Esophagus muscularis mucosa (tissue), 4 donors: ENCODE measurements at regions not wholly inside any gene's neighbourhood (a gene's known extent, or its start where the extent isn't known, plus 50 kb on each side); places are given as distances from the start of the nearest gene placed in this dataset.

ENCODE experiments used
- EP300 ChIP-seq: sonication (generic); formaldehyde crosslinking; IDR thresholded peaks from one replicate; pipeline ENCODE4 v1.6.1; 2017; ENCODE audit warnings: antibody characterized with exemption
- POLR2A ChIP-seq: fragments of 450-650 bp; IDR thresholded peaks from one replicate; pipeline ENCODE4 v1.6.1; 2017; ENCODE audit warnings: antibody characterized with exemption, moderate library complexity, mild to moderate bottlenecking, low read depth
- POLR2AphosphoS5 ChIP-seq, 2 donors: sonication (generic); formaldehyde crosslinking; IDR thresholded peaks; one replicate each; pipeline ENCODE4 v1.6.1; 2017; ENCODE audit warnings: antibody characterized with exemption in 2 of 2
- TF ChIP-seq, protein P1 (sequence below), 3 experiments: fragments of 200-600 bp in 2 of 3; fragments of 450-650 bp in 1 of 3; sonication (generic) in 2 of 3; IDR thresholded peaks; one replicate each; pipeline ENCODE4 v1.5.1; 2017 to 2019; ENCODE audit warnings: antibody characterized with exemption in 3 of 3, mild to moderate bottlenecking in 2 of 3, moderate library complexity in 1 of 3

DNA sequence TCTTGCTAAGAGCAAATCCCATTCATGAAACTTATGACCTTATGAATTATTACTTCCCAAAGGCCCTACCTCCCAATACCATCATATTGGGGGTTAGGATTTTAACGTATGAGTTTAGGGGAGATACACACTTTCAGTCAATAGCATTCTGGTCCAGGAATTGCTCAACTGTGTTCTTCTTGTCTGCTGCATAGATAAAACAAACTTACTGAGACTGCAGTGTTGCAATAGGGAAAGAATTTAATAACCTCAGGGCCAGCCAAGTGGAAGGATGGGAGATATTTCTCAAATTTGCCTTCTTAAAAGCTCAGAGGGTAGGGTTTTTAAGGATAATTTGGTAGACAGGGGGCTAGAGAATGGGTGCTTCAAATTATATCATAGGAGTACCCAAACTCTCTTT lies 625.8 kb downstream of the OTOL1 start:
- TF ChIP-seq, protein P1, sequence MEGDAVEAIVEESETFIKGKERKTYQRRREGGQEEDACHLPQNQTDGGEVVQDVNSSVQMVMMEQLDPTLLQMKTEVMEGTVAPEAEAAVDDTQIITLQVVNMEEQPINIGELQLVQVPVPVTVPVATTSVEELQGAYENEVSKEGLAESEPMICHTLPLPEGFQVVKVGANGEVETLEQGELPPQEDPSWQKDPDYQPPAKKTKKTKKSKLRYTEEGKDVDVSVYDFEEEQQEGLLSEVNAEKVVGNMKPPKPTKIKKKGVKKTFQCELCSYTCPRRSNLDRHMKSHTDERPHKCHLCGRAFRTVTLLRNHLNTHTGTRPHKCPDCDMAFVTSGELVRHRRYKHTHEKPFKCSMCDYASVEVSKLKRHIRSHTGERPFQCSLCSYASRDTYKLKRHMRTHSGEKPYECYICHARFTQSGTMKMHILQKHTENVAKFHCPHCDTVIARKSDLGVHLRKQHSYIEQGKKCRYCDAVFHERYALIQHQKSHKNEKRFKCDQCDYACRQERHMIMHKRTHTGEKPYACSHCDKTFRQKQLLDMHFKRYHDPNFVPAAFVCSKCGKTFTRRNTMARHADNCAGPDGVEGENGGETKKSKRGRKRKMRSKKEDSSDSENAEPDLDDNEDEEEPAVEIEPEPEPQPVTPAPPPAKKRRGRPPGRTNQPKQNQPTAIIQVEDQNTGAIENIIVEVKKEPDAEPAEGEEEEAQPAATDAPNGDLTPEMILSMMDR (IDR thresholded peaks at IDR 0.05), result no peak
- TF ChIP-seq POLR2AphosphoS5 (IDR thresholded peaks at IDR 0.05) (no peak), POLR2A (no peak), EP300 (no peak)
